Fibroblast of the aortic adventitia (primary cell): ENCODE measurements at regions not wholly inside any gene's neighbourhood (a gene's known extent, or its start where the extent isn't known, plus 50 kb on each side); places are given as distances from the start of the nearest gene placed in this dataset.

ENCODE experiments used
- DNase-seq: peaks from one replicate; pipeline ENCODE4 v3.0.0-alpha.2; 2010; ENCODE audit warnings: low read depth
- H3K4me3 ChIP-seq: 2 replicates; pipeline ENCODE4 v1.5.1; 2011; ENCODE audit warnings: low read depth, mild to moderate bottlenecking, control low read depth, low read length, moderate library complexity
- CTCF ChIP-seq: IDR thresholded peaks from 2 replicates; pipeline ENCODE4 v1.5.1; 2011; ENCODE audit warnings: mild to moderate bottlenecking, low read length, control low read depth, inconsistent platforms; ENCODE audit not compliant: insufficient read depth

- no peak for TF ChIP-seq CTCF
- no peak overlapping the region for H3K4me3 ChIP-seq
- DNase-seq: no peak
Measured at GRCh38 chrX:151476604-151477303, 79.7 kb downstream of the VMA21 start.

GRCh38 chrX:151478058-151478457 is 81.1 kb downstream of the VMA21 start:
- no peak overlapping the region for H3K4me3 ChIP-seq
- no peak for TF ChIP-seq CTCF
- DNase-seq: no peak

- no peak overlapping the region for H3K4me3 ChIP-seq
- no peak for TF ChIP-seq CTCF
- no peak for DNase-seq
Measured at GRCh38 chrX:151488677-151489076, 74.8 kb upstream of the PASD1 start.

GRCh38 chrX:151505796-151506195 is 57.7 kb upstream of the PASD1 start:
- H3K4me3 ChIP-seq: no peak overlapping the region
- DNase-seq: peak; percentile 8
- peak; percentile 32 for TF ChIP-seq CTCF

- no peak for TF ChIP-seq CTCF
- H3K4me3 ChIP-seq: no peak overlapping the region
- DNase-seq: no peak
Measured at GRCh38 chrX:151510203-151510602, 53.3 kb upstream of the PASD1 start.

- H3K4me3 ChIP-seq: no peak overlapping the region
- TF ChIP-seq CTCF: no peak
- DNase-seq: no peak
Measured at GRCh38 chrX:151513472-151513871, 50.0 kb upstream of the PASD1 start.
